A549 (cell line): ENCODE measurements at regions not wholly inside any gene's neighbourhood (a gene's known extent, or its start where the extent isn't known, plus 50 kb on each side); places are given as distances from the start of the nearest gene placed in this dataset.

ENCODE experiments used
- ATAC-seq, 2 experiments: fragments of 200-7000 bp in 1 of 2; fragments of >200 bp in 1 of 2; cut with Nextera tagmentation in 1 of 2; cut with Tn5 transposase in 1 of 2; 3 replicates each; pipeline versions ENCODE4 v1.8.0 to v1.9.1; 2018 to 2020; ENCODE audit warnings: mild to moderate bottlenecking in 1 of 2, moderate library complexity in 1 of 2
- CTCF ChIA-PET: fragments of 300-600 bp; sonication (Branson Sonifier 250); formaldehyde crosslinking; extraction: SDS; loops from one replicate; lab custom pipeline; 2021; ENCODE audit warnings: antibody characterized with exemption, inconsistent platforms; lab: Yijun Ruan, JAX
- POLR2A ChIA-PET: fragments of 350-600 bp; formaldehyde crosslinking; extraction: SDS; loops from one replicate; lab custom pipeline; 2021; ENCODE audit warnings: antibody characterized with exemption, inconsistent platforms; lab: Yijun Ruan, JAX
- DNase-seq, 2 experiments: peaks; one replicate each; pipeline versions ENCODE4 v3.0.0 to v3.0.0-alpha.2; 2011 to 2016; ENCODE audit warnings: low read depth in 1 of 2, low spot score in 1 of 2
- FAIRE-seq: peaks from 2 replicates; lab custom pipeline; 2011; peaks lifted over from hg19 to GRCh38; lab: Jason Lieb, UNC
- H3K27ac ChIP-seq, 2 experiments: fragments of >200 bp; sonication (Bioruptor Twin); formaldehyde crosslinking; 3 replicates each; pipeline ENCODE4 v1.5.1; 2016 to 2017
- H3K4me1 ChIP-seq: fragments of >200 bp; sonication (Bioruptor Twin); formaldehyde crosslinking; 3 replicates; pipeline ENCODE4 v1.6.1; 2016
- H3K4me2 ChIP-seq: fragments of >200 bp; sonication (Bioruptor Twin); formaldehyde crosslinking; 3 replicates; pipeline ENCODE4 v1.6.1; 2016
- H3K4me3 ChIP-seq: fragments of >200 bp; sonication (Bioruptor Twin); formaldehyde crosslinking; 3 replicates; pipeline ENCODE4 v1.5.1; 2016
- H3K9me3 ChIP-seq: fragments of >200 bp; sonication (Bioruptor Twin); formaldehyde crosslinking; 3 replicates; pipeline ENCODE4 v1.6.1; 2016
- BCL3 ChIP-seq: fragments of >200 bp; sonication (Bioruptor Twin); formaldehyde crosslinking; IDR thresholded peaks from 3 replicates; pipeline ENCODE4 v1.6.1; 2016
- CHD2 ChIP-seq: fragments of 150-350 bp; IDR thresholded peaks from 2 replicates; pipeline ENCODE4 v1.6.1; 2014; ENCODE audit warnings: low read length; ENCODE audit not compliant: partially characterized antibody
- GATA3 ChIP-seq: IDR thresholded peaks from 2 replicates; pipeline ENCODE4 v1.6.1; 2012; ENCODE audit warnings: borderline replicate concordance
- HES2 ChIP-seq: fragments of >200 bp; sonication (Bioruptor Twin); formaldehyde crosslinking; IDR thresholded peaks from 2 replicates; pipeline ENCODE4 v1.6.1; 2016
- JUNB ChIP-seq: fragments of >200 bp; sonication (Bioruptor Twin); formaldehyde crosslinking; IDR thresholded peaks from 2 replicates; pipeline ENCODE4 v1.6.1; 2016
- MAX ChIP-seq: IDR thresholded peaks from 2 replicates; pipeline ENCODE4 v1.6.1; 2012
- MYC ChIP-seq: IDR thresholded peaks from 2 replicates; pipeline ENCODE4 v1.6.1; 2012; ENCODE audit warnings: mild to moderate bottlenecking, inconsistent platforms, low read length, improper control_type of control experiment, borderline replicate concordance
- NPAS2 ChIP-seq: fragments of 250-450 bp; sonication (Bioruptor Pico); IDR thresholded peaks from 2 replicates; pipeline ENCODE4 v1.8.0; 2022; ENCODE audit warnings: mild to moderate bottlenecking, moderate library complexity, borderline replicate concordance
- PBX3 ChIP-seq: IDR thresholded peaks from 2 replicates; pipeline ENCODE4 v1.6.1; 2012
- PHF8 ChIP-seq: fragments of 200-600 bp; sonication (generic); IDR thresholded peaks from 2 replicates; pipeline ENCODE4 v1.6.1; 2016; ENCODE audit warnings: low read depth, mild to moderate bottlenecking, antibody characterized with exemption, moderate library complexity, borderline replicate concordance
- POLR2AphosphoS2 ChIP-seq: conservative IDR thresholded peaks from 2 replicates; pipeline ENCODE4 v1.6.1; 2012; ENCODE audit warnings: low read length, improper control_type of control experiment, inconsistent platforms
- REST ChIP-seq: fragments of 200-600 bp; sonication (generic); IDR thresholded peaks from 2 replicates; pipeline ENCODE4 v1.6.1; 2016; ENCODE audit warnings: antibody characterized with exemption, mild to moderate bottlenecking, moderate library complexity
- ZFP36 ChIP-seq: fragments of 450-650 bp; IDR thresholded peaks from 2 replicates; pipeline ENCODE4 v1.6.1; 2014; ENCODE audit warnings: borderline replicate concordance; ENCODE audit not compliant: partially characterized antibody
- WGBS: methylation state at CpG from one replicate; pipeline ENCODE4 v1.1.6; 2017; ENCODE audit errors: missing lambda C conversion rate; 5-methylcytosine and 5-hydroxymethylcytosine counted together

- FAIRE-seq (no peak), ATAC-seq (no peak), DNase-seq (no peak)
- no peaks in the 10 kb centered on the region for H3K9me3 ChIP-seq
- no peak overlapping the region for H3K4me2 ChIP-seq
- ChIA-PET CTCF (interaction anchor here (0.7 to 15.6 kb wide), 2 partner anchors 18 to 389 kb away, joined by 3 to 327 read pairs; partner anchors contain the start of gene EFNB1), POLR2A (no interaction called here)
- no peaks in the 10 kb centered on the region for H3K4me1 ChIP-seq
- H3K27ac ChIP-seq: no peak overlapping the region
- WGBS: 14% methylated on average over 1 of the region's 1 CpG
- no peak for TF ChIP-seq GATA3
- no peak for TF ChIP-seq ZFP36
- no peak for TF ChIP-seq PBX3
- no peak for TF ChIP-seq POLR2AphosphoS2
- no peak for TF ChIP-seq MAX
- TF ChIP-seq BCL3: no peak
- TF ChIP-seq HES2: no peak
- TF ChIP-seq CHD2: no peak
- no peak for TF ChIP-seq REST
- TF ChIP-seq NPAS2 (CRISPR knock-in tag): no peak
- no peak for TF ChIP-seq JUNB
- TF ChIP-seq PHF8: no peak
- no peak overlapping the region for H3K4me3 ChIP-seq
Observed at GRCh38 chrX:69216446-69216845, 51.2 kb upstream of the PJA1 start.

GRCh38 chrX:69215161-69215875 lies 50.1 kb upstream of the PJA1 start:
- TF ChIP-seq MAX (no peak), MYC (no peak)
- no peak for FAIRE-seq
- no peaks in the 10 kb centered on the region for H3K4me1 ChIP-seq
- no peak overlapping the region for H3K27ac ChIP-seq
- CTCF ChIA-PET: interaction anchor here (1.0 to 15.6 kb wide), 2 partner anchors 12 to 388 kb away, joined by 3 to 327 read pairs; partner anchors contain the start of gene EFNB1
- no peak overlapping the region for H3K4me2 ChIP-seq
- ATAC-seq: no peak
- no peaks in the 10 kb centered on the region for H3K9me3 ChIP-seq
- WGBS: 79% methylated on average over 11 of the region's 17 CpGs
- H3K4me3 ChIP-seq: no peak overlapping the region
- POLR2A ChIA-PET: interaction anchor here (1.1 kb wide), 1 partner anchor 387 kb away, joined by 3 read pairs; the partner anchor contains the start of gene EFNB1
- no peak for DNase-seq
